Stimulated activated CD4-positive, alpha-beta T cell treated with anti-CD3 and anti-CD28 coated beads, TNF-alpha, amount 100 ng/mL, for 48 hours (primary cell): ENCODE measurements at regions not wholly inside any gene's neighbourhood (a gene's known extent, or its start where the extent isn't known, plus 50 kb on each side); places are given as distances from the start of the nearest gene placed in this dataset.
"Not testable (repeated sequence)": the region's sequence is repeated elsewhere in the genome, so short reads cannot be mapped to it uniquely, and the experiment has no call there.

Experiments used
- DNase-seq, 3 donors: peaks; one replicate each; pipeline ENCODE4 v3.0.0-alpha.2; 2020; ENCODE audit warnings: low read depth in 3 of 3

DNA sequence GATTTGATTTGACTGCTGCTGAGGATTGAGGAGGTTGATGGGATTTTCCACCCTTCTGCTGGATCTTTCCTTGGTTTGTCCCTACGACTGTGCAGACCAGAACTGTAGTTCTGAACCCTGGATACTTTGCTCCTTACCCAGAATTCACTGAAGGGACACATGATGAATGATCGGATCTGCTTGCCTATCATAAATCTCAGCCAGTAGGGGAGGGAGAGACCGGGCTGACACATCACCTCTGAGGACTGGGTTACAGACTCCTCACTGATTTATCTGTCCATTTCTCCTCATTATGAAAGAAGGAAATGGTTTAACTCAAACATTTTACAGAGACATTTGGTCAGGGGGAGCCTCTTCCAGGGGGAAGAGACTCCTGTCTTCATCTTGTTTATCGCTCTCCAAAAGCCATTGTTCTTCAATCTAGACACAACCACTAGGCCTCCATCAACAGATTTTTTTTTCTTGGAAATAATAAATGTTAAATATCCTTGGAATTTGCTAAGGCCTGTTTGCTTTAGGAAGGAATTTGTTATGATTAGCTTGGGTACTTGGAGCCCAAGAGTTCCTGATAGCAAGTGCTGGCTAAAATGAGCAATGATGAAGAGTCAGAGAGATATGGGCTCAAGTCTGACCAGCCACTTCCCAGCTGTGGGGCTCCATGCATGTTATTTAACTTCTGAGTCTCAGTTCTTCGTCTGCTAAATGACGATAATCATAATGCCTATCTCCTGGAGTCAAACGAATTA lies 925.5 kb downstream of the SLC4A3 start:
- DNase-seq = no peak

DNA sequence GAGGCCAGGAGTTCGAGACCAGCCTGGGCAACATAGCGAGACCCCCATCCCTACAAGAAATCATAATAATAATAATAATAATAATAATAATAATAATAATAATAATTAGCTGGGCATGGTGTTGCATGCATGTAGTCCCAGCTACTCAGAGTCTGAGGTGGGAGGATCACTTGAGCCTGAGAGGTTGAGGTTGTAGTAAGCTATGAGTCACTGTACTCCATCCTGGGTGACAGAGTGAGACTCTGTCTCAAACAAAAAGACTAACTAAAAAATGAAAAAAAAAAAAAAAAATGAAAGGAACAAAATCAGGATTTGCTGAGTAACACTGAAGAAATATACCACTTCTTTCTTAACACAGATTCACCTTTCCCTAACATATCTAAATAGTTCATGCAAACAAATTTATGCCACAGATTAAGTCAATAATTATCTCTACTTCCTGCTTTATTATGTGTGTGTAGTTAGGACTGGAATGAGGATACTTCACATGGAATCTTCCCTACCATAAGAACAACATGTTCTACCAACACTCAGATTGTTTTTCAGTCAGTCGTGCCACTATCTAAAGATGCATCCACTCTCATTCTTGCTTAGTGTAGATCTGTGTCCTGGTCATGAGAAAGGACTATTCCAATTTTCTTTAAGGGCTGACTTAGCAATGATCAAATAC lies 928.7 kb downstream of the SLC4A3 start:
- no peak for DNase-seq

- no peak for DNase-seq
These were observed 929.2 kb downstream of the SLC4A3 start for GRCh38 chr2:220556658-220557057.

DNA sequence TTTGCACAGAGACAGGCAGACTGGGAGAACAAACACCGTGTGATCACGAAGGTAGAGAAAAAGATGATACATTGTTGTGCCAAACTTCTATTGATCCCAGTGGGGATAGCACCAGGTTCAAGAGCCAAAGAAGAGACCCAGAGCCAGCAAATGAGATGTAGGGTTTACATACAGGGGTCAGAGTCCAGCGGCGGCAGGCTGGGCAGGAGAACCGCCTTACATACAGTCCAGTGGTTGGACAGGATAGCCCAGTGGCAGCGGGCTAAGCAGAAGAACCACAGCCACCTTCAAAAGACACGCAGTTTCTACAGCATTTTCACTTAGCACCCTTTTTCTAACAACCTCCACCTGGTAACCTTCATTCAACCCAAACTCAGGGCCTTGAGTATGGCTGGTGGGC lies 932.8 kb downstream of the SLC4A3 start:
- DNase-seq = no peak

GRCh38 chr2:220562375-220563140 lies 935.1 kb downstream of the SLC4A3 start:
- DNase-seq = no peak

DNA sequence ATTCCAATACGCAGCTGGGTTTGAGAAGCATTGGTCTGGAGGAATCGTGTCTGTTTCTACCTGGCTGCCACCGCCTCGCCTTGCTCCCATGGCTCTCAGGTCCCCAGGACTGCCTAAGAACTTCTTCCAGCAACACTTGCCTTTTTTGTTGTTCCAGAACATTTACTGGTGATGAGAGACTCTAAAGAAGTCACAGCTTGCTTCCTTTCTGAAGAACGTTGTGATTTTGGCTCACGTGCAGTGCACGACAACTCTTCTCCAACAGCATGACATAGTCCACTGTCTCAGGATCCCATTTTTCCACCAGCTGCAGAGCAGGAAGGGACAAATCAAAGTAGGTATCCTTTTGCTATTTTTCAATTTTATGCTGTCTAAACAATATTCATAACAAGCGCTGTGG lies 940.9 kb downstream of the SLC4A3 start:
- no peak for DNase-seq

DNA sequence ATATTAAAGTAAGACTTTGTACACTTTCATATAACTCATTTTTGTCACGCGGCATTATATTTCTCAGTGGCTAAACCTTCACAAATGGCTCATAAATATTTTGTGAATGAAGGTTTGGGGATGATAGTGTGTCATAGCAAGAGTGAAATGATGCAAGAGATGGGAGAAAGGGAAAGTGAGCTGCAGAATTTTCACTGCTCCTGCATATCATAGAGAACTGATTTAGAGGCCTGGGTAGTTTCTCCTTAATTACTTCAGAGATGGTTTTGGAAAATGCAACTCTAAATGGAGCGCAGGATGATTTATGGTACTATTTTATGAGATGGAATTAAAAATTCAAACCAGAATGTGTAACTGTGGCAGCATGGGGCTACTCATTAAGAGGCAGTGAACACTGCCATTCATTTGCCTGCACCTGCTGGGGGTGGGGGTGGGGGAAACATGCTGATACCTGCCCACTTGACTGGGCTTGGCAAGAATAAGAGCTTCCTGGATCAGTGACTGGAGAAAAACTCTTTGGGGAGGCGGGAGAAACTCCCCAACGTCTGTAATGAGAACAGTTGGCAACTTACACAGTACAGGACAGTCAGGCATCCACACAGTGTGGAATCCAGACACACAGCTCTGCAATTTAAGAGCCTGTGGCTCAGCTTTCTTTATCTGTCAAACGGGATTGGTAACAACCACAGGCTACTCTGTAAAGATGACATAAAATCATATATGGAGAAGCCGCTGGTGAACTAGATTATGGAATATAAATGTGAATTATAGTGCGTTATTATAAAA lies 941.9 kb downstream of the SLC4A3 start:
- DNase-seq = no peak

GRCh38 chr2:220572385-220572784 lies 945.0 kb downstream of the SLC4A3 start:
- DNase-seq = no peak

DNA sequence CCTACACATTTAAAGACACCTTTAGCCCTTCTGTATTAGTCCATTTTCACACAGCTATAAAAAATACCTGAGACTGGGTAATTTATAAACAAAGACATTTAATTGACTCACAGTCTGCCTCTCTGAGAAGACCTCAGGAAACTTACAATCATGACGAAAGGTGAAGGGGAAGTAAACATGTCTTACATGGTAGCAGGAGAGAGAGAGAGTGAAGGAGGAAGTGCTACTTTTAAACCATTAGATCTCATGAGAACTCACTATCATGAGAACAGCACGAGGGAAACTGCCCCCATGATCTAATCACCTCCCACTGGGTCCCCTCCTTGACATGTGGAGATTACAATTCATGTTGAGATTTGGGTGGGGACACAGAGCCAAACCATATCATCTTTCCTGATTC lies 946.6 kb downstream of the SLC4A3 start:
- DNase-seq = no peak

- no peak for DNase-seq
These were observed 948.5 kb downstream of the SLC4A3 start for GRCh38 chr2:220575963-220576362.

- no peak for DNase-seq
These were observed 952.0 kb downstream of the SLC4A3 start for GRCh38 chr2:220579452-220579851.

DNA sequence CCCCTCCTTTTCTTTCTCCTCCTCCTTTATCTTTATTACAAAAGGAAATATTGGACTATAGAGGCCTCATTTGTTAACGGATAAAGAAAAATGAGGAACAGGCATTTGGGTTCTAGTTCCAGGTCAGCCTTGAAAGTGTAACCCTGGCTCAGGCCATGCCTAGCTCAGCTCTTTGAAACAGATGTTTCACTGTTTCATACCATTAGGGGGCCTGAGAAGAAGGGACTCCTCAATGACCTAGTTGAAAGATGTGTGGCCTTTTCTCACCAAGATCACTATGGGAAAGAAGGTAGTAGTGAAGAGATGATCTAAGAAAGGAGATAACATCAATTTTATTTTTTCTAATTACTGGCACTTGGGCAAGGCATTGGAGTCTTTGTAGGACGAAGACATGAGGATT lies 952.7 kb downstream of the SLC4A3 start:
- DNase-seq = no peak

DNA sequence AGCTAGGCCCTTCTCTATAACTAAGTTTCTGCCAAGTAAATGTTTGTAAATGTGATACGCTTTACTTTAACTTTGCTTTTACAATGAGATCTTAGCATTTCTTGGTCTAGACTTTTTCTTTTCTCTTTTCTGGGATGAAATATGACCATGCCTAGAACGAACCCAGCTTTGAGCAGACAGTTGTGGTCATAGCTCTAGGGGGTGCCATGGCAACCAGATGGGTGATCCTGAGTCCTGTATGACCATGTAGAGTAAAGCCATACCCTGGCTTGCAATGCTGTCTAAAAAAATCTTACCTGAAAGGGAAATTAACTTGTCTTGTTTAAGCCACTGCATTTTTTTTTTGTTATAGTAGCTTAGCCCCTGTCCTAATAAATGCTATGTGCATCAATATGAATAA lies 956.3 kb downstream of the SLC4A3 start:
- no peak for DNase-seq

- no peak for DNase-seq
These were observed 957.8 kb downstream of the SLC4A3 start for GRCh38 chr2:220585241-220585640.

DNA sequence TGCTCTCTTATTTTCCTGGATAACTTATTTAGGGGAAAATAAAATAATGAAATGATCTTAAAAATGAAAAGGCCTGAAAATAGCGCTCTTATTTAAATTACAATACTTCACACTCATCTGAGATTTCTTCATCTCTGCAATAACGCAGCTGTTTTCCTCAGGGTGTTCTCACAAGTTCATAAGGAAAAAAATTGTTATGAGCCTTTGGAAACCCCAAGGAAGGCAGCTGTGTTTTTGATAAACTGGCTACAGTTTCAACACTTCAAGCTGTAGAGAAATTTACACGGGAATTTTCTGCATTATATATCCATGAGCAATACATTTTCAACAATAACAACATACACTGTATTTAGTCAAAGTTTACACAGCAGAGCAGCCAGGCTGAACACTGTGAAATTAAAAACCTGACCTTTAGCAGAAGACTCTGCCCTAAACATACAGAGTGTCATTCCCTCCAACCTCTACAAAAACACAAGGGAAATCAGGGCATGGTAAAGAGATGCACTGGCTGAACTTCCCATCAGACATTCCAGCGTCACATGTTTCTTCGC lies 959.6 kb downstream of the SLC4A3 start:
- no peak for DNase-seq

DNA sequence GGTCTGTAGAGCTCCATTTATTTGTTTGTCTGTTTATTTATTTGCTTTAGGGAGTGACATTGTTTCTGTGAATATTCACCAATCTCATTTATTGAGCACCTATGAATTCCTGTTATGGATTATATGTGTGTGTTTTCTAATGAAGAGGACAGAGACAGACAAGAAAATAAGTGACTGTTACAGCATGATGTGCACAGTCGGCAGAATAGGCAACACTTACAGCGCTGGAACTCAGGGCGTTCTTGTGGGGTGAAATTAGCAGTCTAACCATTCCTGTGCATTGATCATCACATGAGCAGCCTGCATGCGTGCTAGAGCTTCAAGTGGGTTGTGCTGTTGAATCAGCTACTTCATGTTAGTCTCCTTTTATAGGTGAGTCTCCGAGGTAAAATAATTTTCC lies 960.7 kb downstream of the SLC4A3 start:
- no peak for DNase-seq

DNA sequence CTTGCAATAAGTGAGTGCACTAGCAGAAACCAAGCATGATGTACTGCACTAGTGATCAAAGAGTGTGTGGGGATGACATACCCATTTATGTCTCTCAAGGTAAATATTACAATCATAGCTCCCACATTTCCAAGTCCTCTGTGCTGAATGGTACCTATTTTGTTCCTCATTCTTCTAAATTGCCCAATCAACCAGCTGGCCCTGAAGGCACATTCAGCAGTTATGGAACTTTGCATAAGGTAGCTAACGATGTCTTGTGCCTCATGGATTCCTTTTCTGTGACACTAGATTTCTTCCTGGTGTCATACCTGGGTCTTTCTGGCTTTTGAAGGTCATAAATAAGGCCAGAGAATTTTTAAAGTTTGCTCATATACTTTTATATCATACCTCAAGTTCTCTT lies 963.0 kb downstream of the SLC4A3 start:
- DNase-seq = no peak

GRCh38 chr2:220593526-220593925 lies 966.1 kb downstream of the SLC4A3 start:
- no peak for DNase-seq

DNA sequence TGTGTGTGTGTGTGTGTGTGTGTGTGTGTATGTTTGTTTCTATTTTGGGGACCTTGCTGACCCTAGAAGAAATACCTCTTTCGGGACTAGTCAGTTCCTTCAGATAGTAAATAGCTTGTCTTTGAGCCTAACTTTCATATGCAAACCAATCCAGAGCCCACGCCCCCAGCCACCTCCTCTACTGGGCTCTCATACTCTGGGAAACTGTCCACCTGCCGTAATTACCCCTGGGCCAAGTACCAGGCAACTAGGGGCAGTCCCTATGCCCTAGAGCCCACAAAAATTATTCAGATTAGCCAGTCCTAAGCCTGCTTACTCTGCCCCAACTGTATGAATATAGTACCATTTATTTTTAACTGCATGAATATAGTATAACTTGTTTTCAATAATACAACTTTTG lies 970.4 kb downstream of the EPHA4 start:
- no peak for DNase-seq

DNA sequence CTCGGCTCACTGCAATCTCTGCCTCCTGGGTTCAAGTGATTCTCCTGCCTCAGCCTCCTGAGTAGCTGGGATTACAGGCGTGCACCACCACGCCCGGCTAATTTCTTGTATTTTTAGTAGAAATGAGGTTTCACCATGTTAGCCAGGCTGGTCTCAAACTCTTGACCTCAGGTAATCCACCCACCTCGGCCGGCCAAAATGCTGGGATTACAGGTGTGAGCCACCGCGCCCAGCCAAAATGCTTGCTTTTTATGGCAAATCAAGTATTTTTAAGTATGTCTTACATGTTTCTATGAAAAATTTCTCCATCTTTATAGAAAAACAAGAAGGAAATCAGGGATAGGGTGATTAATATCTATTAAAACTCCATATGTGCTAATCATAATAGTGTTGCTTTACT lies 959.1 kb downstream of the EPHA4 start:
- not testable (repeated sequence) for DNase-seq

DNA sequence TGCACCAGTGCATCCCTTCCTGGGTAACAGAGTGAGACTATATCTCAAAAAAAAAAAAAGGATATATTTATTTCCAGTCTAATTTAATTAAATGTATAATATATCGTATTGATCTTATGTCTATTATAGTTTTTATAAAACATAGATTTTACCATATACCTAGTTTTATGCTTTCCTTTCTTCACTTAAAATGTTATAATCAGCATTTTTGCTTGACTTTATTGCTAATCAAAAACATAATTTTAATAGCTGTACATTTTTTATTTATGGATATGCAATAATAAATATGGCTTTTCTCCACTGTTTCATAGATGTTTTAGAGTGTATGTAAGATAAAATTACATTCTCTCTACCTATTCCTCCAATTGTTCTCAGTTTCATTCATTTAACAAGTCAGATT lies 958.0 kb downstream of the EPHA4 start:
- DNase-seq = no peak
